H9 (cell line): ENCODE measurements at regions not wholly inside any gene's neighbourhood (a gene's known extent, or its start where the extent isn't known, plus 50 kb on each side); places are given as distances from the start of the nearest gene placed in this dataset.

ENCODE experiments used
- DNase-seq: peaks from one replicate; pipeline ENCODE4 v3.0.0-alpha.2; 2017
- H2AFZ ChIP-seq: one replicate; pipeline ENCODE4 v1.6.1; 2013; ENCODE audit warnings: mild to moderate bottlenecking, low read length, control low read depth, moderate library complexity
- H2AK5ac ChIP-seq: 2 replicates; pipeline ENCODE4 v1.6.1; 2013; ENCODE audit warnings: low read length, control low read depth, mixed read lengths; ENCODE audit not compliant: insufficient read length
- H2BK120ac ChIP-seq: one replicate; pipeline ENCODE4 v1.6.1; 2013; ENCODE audit warnings: low read depth, mild to moderate bottlenecking, low read length, control low read depth, inconsistent platforms; ENCODE audit not compliant: poor library complexity, severe bottlenecking
- H2BK12ac ChIP-seq: 2 replicates; pipeline ENCODE4 v1.6.1; 2013; ENCODE audit warnings: low read length, control low read depth, mixed read lengths, low read depth; ENCODE audit not compliant: insufficient read length
- H2BK15ac ChIP-seq: 2 replicates; pipeline ENCODE4 v1.6.1; 2013; ENCODE audit warnings: low read depth, low read length, control low read depth
- H2BK20ac ChIP-seq: one replicate; pipeline ENCODE4 v1.6.1; 2013; ENCODE audit warnings: low read depth, mild to moderate bottlenecking, low read length, control low read depth, inconsistent platforms; ENCODE audit not compliant: poor library complexity, severe bottlenecking
- H2BK5ac ChIP-seq: 2 replicates; pipeline ENCODE4 v1.6.1; 2013; ENCODE audit warnings: low read length, control low read depth, mixed read lengths; ENCODE audit not compliant: insufficient read length
- H3K14ac ChIP-seq: 2 replicates; pipeline ENCODE4 v1.6.1; 2013; ENCODE audit warnings: low read length, control low read depth; ENCODE audit not compliant: insufficient read depth
- H3K18ac ChIP-seq: 2 replicates; pipeline ENCODE4 v1.6.1; 2013; ENCODE audit warnings: low read depth, mild to moderate bottlenecking, mixed read lengths, low read length, control low read depth; ENCODE audit not compliant: insufficient read length
- H3K23ac ChIP-seq: 2 replicates; pipeline ENCODE4 v1.6.1; 2013; ENCODE audit warnings: low read length, control low read depth, mixed read lengths, low read depth; ENCODE audit not compliant: insufficient read length
- H3K23me2 ChIP-seq: 2 replicates; pipeline ENCODE4 v1.6.1; 2013; ENCODE audit warnings: low read depth, mild to moderate bottlenecking, mixed read lengths, low read length, control low read depth; ENCODE audit not compliant: insufficient read length, poor library complexity, severe bottlenecking
- H3K27ac ChIP-seq: 2 replicates; pipeline ENCODE4 v1.5.1; 2013; ENCODE audit warnings: low read length, control low read depth, mixed read lengths, low read depth; ENCODE audit not compliant: insufficient read length
- H3K27me3 ChIP-seq: 2 replicates; pipeline ENCODE4 v1.6.1; 2013; ENCODE audit warnings: low read length, control low read depth, inconsistent platforms; ENCODE audit not compliant: insufficient read depth
- H3K4ac ChIP-seq: 2 replicates; pipeline ENCODE4 v1.6.1; 2013; ENCODE audit warnings: low read depth, mild to moderate bottlenecking, control low read depth, inconsistent platforms, low read length, moderate library complexity
- H3K4me1 ChIP-seq: 2 replicates; pipeline ENCODE4 v1.6.1; 2013; ENCODE audit warnings: low read length, control low read depth, inconsistent platforms; ENCODE audit not compliant: insufficient read depth
- H3K4me2 ChIP-seq: 2 replicates; pipeline ENCODE4 v1.6.1; 2013; ENCODE audit warnings: low read length, control low read depth, mixed read lengths; ENCODE audit not compliant: insufficient read length, insufficient read depth
- H3K56ac ChIP-seq: 2 replicates; pipeline ENCODE4 v1.6.1; 2013; ENCODE audit warnings: low read depth, mild to moderate bottlenecking, mixed read lengths, low read length, control low read depth; ENCODE audit not compliant: insufficient read length
- H3K79me1 ChIP-seq: 2 replicates; pipeline ENCODE4 v1.6.1; 2013; ENCODE audit warnings: low read depth, mild to moderate bottlenecking, moderate library complexity, low read length, control low read depth, inconsistent platforms; ENCODE audit not compliant: insufficient read depth, poor library complexity, severe bottlenecking
- H3K79me2 ChIP-seq: 2 replicates; pipeline ENCODE4 v1.6.1; 2013; ENCODE audit warnings: low read length, control low read depth, inconsistent platforms; ENCODE audit not compliant: insufficient read depth
- H3K9ac ChIP-seq: 2 replicates; pipeline ENCODE4 v1.6.1; 2013; ENCODE audit warnings: low read length, control low read depth, mixed read lengths; ENCODE audit not compliant: insufficient read length; ENCODE audit errors: extremely low read depth
- H3K9me3 ChIP-seq: one replicate; pipeline ENCODE4 v1.6.1; 2013; ENCODE audit warnings: low read depth, low read length, inconsistent platforms; ENCODE audit not compliant: control insufficient read depth
- H3T11ph ChIP-seq: one replicate; pipeline ENCODE4 v1.6.1; 2013; ENCODE audit warnings: mild to moderate bottlenecking, low read length, control low read depth, inconsistent platforms
- H4K20me1 ChIP-seq: one replicate; pipeline ENCODE4 v1.6.1; 2013; ENCODE audit not compliant: control insufficient read depth, insufficient read length, insufficient read depth
- H4K5ac ChIP-seq: 2 replicates; pipeline ENCODE4 v1.6.1; 2013; ENCODE audit warnings: low read depth, mild to moderate bottlenecking, mixed read lengths, low read length, control low read depth; ENCODE audit not compliant: insufficient read length
- H4K8ac ChIP-seq: replicated peaks from 2 replicates; pipeline ENCODE4 v1.6.1; 2013; ENCODE audit warnings: low read length, control low read depth, mixed read lengths, low read depth; ENCODE audit not compliant: insufficient read length
- H4K91ac ChIP-seq: 2 replicates; pipeline ENCODE4 v1.6.1; 2013; ENCODE audit warnings: low read depth, mild to moderate bottlenecking, moderate library complexity, mixed read lengths, low read length, control low read depth; ENCODE audit not compliant: insufficient read length
- H3K27ac Mint-ChIP-seq, 3 experiments: 2 replicates in 2 of 3; 3 replicates in 1 of 3; pipeline ENCODE4 v1.8.0; 2020 to 2021; ENCODE audit warnings: mixed read lengths in 3 of 3, mild to moderate bottlenecking in 1 of 3, moderate library complexity in 1 of 3
- H3K27me3 Mint-ChIP-seq: 2 replicates; pipeline ENCODE4 v1.8.0; 2021; ENCODE audit warnings: low read depth, mild to moderate bottlenecking, moderate library complexity, mixed read lengths
- H3K36me3 Mint-ChIP-seq, 3 experiments: 2 replicates in 2 of 3; 3 replicates in 1 of 3; pipeline ENCODE4 v1.8.0; 2020 to 2021; ENCODE audit warnings: low read depth in 3 of 3, mixed read lengths in 3 of 3; ENCODE audit not compliant: insufficient read depth in 1 of 3
- H3K4me1 Mint-ChIP-seq, 2 experiments: 2 replicates each; pipeline ENCODE4 v1.8.0; 2020; ENCODE audit warnings: mixed read lengths in 2 of 2
- H3K4me3 Mint-ChIP-seq, 2 experiments: 2 replicates in 1 of 2; 3 replicates in 1 of 2; pipeline ENCODE4 v1.8.0; 2020 to 2021; ENCODE audit warnings: mild to moderate bottlenecking in 2 of 2, mixed read lengths in 2 of 2, moderate library complexity in 1 of 2
- H3K9me3 Mint-ChIP-seq, 2 experiments: 2 replicates in 1 of 2; 3 replicates in 1 of 2; pipeline ENCODE4 v1.8.0; 2020; ENCODE audit warnings: mild to moderate bottlenecking in 2 of 2, mixed read lengths in 2 of 2, moderate library complexity in 1 of 2
- WGBS: extraction: QIAGEN DNeasy Blood & Tissue Kit; methylation state at CpG from one replicate; pipeline ENCODE4 v1.1.7; 2013; ENCODE audit warnings: missing lambda C conversion rate, low lambda C conversion rate, mixed read lengths; ENCODE audit not compliant: insufficient read length; ENCODE audit errors: extremely low coverage; 5-methylcytosine and 5-hydroxymethylcytosine counted together
- TF ChIP-seq, protein P1 (sequence below): fragments of 200-600 bp; sonication (generic); conservative IDR thresholded peaks from 3 replicates; pipeline ENCODE4 v1.8.0; 2021; ENCODE audit warnings: antibody characterized with exemption, mild to moderate bottlenecking

DNA sequence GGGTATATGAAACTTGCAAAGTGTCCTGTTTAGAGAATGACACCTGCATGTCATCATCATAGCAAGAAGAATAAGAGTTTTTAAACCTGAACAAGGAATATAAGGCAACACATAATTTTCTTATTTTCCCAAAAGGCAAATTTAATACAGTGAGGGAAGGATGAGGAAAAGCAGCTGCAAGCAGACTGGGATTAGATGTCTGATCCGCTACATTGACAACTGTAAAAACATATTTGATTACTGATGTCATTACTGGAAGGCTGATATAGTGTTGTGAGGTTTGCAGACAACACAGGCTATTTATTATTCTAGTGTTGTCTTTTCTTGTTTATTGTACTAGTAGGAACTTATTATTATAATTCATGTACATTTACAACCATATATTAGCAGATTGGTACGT lies 528.7 kb downstream of the ZIC1 start:
- no peak overlapping the region for H3K4me3 Mint-ChIP-seq
- Histone ChIP-seq H2BK12ac (no peak overlapping the region), H4K8ac (no peak overlapping the region), H3K14ac (no peak overlapping the region), H2AFZ (no peak overlapping the region), H3K79me1 (no peaks in the 10 kb centered on the region), H3K9me3 (no peaks in the 10 kb centered on the region), H3K23ac (no peak overlapping the region), H3K18ac (no peak overlapping the region), H3K4me1 (peaks cover 3% of the 10 kb centered on the region; the same call in 1 of the 2 replicates), H3T11ph (no peak overlapping the region), H2AK5ac (no peak overlapping the region), H3K27ac (no peak overlapping the region), H3K9ac (no peak overlapping the region), H3K79me2 (no peaks in the 10 kb centered on the region), H3K23me2 (no peaks in the 10 kb centered on the region), H2BK120ac (no peak overlapping the region), H3K27me3 (no peaks in the 10 kb centered on the region), H3K4ac (no peak overlapping the region), H2BK5ac (no peak overlapping the region), H3K56ac (no peak overlapping the region), H2BK15ac (no peak overlapping the region), H2BK20ac (no peak overlapping the region), H3K4me2 (no peak overlapping the region), H4K20me1 (no peaks in the 10 kb centered on the region), H4K91ac (no peak overlapping the region), H4K5ac (no peak overlapping the region)
- WGBS = no CpG with 5 or more reads among the region's 2 CpGs
- no peak overlapping the region; a peak in 1 of 7 replicates for H3K27ac Mint-ChIP-seq
- H3K4me1 Mint-ChIP-seq = peaks cover 62 to 69% of the 10 kb centered on the region in 2 experiments
- TF ChIP-seq, protein P1, sequence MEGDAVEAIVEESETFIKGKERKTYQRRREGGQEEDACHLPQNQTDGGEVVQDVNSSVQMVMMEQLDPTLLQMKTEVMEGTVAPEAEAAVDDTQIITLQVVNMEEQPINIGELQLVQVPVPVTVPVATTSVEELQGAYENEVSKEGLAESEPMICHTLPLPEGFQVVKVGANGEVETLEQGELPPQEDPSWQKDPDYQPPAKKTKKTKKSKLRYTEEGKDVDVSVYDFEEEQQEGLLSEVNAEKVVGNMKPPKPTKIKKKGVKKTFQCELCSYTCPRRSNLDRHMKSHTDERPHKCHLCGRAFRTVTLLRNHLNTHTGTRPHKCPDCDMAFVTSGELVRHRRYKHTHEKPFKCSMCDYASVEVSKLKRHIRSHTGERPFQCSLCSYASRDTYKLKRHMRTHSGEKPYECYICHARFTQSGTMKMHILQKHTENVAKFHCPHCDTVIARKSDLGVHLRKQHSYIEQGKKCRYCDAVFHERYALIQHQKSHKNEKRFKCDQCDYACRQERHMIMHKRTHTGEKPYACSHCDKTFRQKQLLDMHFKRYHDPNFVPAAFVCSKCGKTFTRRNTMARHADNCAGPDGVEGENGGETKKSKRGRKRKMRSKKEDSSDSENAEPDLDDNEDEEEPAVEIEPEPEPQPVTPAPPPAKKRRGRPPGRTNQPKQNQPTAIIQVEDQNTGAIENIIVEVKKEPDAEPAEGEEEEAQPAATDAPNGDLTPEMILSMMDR = no peak
- no peak for DNase-seq
- no peaks in the 10 kb centered on the region for H3K36me3 Mint-ChIP-seq
- no peaks in the 10 kb centered on the region for H3K9me3 Mint-ChIP-seq
- no peaks in the 10 kb centered on the region for H3K27me3 Mint-ChIP-seq
